GM18907 (cell line): ENCODE measurements at regions not wholly inside any gene's neighbourhood (a gene's known extent, or its start where the extent isn't known, plus 50 kb on each side); places are given as distances from the start of the nearest gene placed in this dataset.

ENCODE experiments used
- ATAC-seq: cut with Tn5 transposase; IDR thresholded peaks from one replicate; pipeline ENCODE4 v1.9.1; 2021; ENCODE audit warnings: mild to moderate bottlenecking, moderate library complexity; ENCODE audit not compliant: unreplicated experiment

GRCh38 chr18:23384778-23385736, 68.0 kb upstream of the RIOK3 start:
- ATAC-seq = no peak

- no peak for ATAC-seq
Observed at GRCh38 chr18:23386317-23386716, 66.8 kb upstream of the RIOK3 start.

DNA sequence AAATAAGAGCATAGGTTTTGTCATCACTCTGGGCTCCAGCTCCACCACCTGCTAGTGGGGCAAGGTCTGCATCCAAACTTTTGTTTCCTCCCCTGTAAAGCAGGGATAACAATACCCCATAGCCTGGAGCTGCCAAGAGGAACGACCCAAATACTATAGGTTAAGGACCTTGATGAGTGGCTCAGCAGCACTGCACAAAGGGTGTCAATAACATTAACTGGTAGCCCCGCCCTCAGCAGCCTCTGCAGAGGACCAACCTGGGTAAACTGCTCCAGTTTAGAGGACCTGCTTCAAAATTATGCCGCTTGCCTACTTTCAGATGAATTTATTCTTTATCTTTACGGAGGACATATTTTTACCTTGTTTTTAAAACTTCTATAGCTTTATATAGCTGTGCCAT, 65.8 kb upstream of the RIOK3 start:
- ATAC-seq = no peak

GRCh38 chr18:23388357-23388756, 64.7 kb upstream of the RIOK3 start:
- ATAC-seq = no peak

- ATAC-seq = no peak
Observed at GRCh38 chr18:23391156-23391555, 61.9 kb upstream of the RIOK3 start.

GRCh38 chr18:23397907-23398306, 55.2 kb upstream of the RIOK3 start:
- ATAC-seq = no peak

DNA sequence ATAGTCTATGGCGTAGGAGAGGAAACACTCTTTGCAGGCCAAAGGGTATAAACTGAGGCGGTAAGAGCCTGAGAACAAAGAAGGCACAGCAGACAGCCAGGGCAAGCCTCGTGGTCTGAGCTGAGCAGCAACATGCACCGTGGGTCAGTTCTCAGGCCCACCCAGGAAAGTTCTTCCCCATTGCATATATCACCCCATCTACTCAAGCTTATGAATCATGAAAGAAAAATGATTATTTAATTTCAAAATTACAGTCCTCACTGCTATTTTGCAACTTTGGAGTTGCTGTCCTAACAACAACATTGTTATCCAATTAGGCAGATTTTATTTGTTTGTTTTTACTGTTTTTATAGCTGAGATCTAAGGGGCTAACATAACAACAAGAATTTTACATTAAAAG, 54.7 kb upstream of the RIOK3 start:
- no peak for ATAC-seq

DNA sequence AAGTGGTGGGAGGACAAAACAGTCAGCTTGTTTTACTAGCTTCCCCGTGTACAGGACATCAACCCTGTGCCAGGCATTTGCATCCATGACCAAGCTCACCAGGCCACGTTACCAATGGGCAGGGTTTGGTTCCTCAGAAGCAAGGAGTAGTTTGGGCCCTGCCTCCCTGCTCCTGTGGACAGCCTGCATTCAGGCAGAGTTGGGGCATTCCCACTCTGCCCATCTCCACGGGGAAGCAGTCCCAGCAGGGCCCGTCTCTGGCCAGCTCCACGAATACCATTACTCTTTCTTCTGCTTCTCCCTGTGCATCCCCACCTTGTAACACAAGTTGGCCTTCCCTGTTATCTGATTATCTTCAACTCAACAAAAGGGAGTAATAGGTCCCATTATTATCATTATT, 54.0 kb upstream of the RIOK3 start:
- ATAC-seq = no peak

DNA sequence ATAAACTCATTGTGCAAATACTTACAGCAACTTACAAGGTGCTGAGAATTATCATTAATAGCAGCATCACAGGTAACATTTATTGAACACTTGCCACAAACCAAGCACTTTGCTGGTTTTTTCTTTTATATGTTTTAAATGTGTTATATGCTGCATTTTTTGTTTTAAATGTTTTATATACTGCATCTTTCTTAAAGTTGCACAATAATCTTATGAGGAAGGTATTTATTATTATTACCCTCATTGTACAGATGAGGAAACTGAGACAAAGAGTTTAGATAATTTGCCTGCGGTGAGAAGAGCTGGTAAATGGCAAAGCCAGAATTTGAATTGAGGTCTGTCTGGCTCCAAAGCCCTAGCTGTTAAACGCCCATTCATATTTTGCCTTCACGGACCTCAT, 52.2 kb upstream of the RIOK3 start:
- no peak for ATAC-seq

- ATAC-seq = no peak
Observed at GRCh38 chr18:23401400-23402347, 51.4 kb upstream of the RIOK3 start.
